Retinal pigment epithelial cell (primary cell): ENCODE measurements at regions not wholly inside any gene's neighbourhood (a gene's known extent, or its start where the extent isn't known, plus 50 kb on each side); places are given as distances from the start of the nearest gene placed in this dataset.

Experiments used
- DNase-seq: peaks from one replicate; pipeline ENCODE4 v3.0.0-alpha.2; 2010; ENCODE audit warnings: low read depth
- H3K4me3 ChIP-seq: 2 replicates; pipeline ENCODE4 v1.5.1; 2011; ENCODE audit warnings: mild to moderate bottlenecking, low read length, control low read depth, moderate library complexity
- TF ChIP-seq, protein P1 (sequence below): conservative IDR thresholded peaks from 2 replicates; pipeline ENCODE4 v1.5.1; 2011; ENCODE audit warnings: low read depth, low read length, control low read depth, inconsistent platforms

DNA sequence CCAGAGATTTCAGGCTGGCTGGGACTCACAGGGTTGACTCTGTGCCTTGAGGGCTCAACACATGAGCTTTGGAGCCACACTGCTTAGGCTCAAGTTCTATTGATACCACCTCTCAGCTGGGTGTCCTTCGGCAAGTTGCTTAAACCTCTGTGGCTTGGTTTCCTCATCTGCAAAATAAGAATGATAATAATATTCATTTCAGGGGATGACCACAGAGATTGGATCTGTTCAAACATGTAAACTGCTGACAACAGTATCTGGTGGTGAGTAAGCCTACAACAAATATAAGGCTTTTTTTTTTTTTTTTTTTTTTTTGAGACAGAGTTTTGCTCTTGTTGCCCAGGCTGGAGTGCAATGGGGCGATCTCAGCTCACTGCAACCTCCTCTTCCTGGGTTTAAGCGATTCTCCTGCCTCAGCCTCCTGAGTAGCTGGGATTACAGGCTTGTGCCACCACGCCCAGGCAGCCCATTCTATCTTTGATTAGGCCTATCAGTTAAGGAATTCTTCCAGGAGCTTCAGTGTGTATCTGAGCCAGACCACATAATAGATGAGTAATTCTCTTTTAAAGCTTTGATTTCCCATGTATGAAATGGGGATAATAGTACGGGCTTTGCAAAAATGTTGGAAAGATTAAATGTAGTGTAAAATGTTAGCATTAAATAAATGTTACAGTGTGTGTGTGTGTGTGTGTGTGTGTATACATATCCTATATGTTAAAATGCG is 437.6 kb downstream of the PRDM2 start:
- H3K4me3 ChIP-seq, result no peak overlapping the region
- TF ChIP-seq, protein P1, sequence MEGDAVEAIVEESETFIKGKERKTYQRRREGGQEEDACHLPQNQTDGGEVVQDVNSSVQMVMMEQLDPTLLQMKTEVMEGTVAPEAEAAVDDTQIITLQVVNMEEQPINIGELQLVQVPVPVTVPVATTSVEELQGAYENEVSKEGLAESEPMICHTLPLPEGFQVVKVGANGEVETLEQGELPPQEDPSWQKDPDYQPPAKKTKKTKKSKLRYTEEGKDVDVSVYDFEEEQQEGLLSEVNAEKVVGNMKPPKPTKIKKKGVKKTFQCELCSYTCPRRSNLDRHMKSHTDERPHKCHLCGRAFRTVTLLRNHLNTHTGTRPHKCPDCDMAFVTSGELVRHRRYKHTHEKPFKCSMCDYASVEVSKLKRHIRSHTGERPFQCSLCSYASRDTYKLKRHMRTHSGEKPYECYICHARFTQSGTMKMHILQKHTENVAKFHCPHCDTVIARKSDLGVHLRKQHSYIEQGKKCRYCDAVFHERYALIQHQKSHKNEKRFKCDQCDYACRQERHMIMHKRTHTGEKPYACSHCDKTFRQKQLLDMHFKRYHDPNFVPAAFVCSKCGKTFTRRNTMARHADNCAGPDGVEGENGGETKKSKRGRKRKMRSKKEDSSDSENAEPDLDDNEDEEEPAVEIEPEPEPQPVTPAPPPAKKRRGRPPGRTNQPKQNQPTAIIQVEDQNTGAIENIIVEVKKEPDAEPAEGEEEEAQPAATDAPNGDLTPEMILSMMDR, result no peak
- no peak for DNase-seq

DNA sequence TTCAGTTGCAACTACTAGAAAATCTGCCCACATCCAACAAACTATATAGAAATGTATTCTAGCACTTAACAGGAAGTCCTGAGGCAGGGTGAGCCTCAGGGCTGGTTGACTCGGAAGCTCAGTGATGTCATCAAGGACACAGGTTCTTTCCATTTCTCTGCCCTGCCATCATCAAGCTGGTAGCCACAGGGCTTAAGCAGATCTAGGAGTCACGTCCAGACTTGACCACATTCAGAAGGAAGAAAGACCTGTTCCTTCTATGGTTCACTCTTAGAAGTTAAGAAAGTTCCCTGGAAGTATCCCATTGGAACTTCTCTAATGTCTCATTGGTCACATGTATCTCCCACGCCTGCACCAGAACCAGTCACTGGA is 438.1 kb downstream of the PRDM2 start:
- DNase-seq, result no peak
- no peak overlapping the region for H3K4me3 ChIP-seq
- TF ChIP-seq, protein P1, result no peak

DNA sequence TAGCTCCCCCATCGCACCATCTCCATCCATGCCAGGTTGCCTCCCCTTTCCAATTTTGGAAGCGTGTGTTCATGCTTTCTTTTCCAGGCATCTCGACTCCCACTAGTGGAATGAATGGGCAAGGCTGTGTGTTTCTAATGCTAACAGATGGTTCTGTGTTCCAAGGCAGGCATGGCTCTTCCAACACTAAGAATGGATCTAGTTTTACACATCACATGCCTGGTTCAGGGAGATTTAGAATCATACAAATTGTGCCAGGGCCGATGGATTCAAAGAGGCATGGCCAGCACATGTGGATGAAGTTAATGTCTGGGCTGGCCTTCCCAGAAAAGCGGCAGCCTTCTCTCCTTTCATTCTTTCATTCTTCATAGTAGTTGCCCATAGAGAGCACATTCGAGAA is 438.7 kb downstream of the PRDM2 start:
- TF ChIP-seq, protein P1, result peak; percentile 15
- no peak for DNase-seq
- no peak overlapping the region for H3K4me3 ChIP-seq

DNA sequence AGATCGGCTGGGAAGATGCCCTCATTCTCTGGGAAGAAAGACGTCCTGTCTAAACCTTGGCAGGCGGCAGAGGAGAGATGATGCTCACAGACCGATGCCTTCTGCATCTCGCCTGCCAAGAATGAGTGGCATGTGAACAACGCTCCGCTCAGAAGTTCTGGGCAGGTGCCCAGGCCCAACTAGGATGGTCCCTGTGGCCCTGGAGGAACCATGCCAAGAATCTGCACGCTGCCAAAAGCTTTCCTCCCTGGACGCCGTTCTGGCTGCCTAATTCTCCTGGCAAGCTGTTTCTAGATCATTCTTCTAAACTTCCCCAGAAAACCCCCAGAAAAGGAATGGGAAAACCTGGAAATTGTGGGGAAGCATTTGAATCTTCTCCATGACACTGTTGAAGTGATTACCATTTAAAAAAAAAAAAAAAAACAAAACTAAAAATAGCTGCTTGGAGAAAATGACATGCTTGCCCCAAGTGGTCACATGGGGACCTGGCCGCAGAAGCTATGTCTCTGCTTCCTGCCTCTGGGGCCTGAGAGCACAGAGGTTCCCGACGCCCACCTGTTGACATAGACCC is 440.9 kb downstream of the PRDM2 start:
- DNase-seq, result peak; percentile 51
- no peak overlapping the region for H3K4me3 ChIP-seq
- TF ChIP-seq, protein P1, result no peak

DNA sequence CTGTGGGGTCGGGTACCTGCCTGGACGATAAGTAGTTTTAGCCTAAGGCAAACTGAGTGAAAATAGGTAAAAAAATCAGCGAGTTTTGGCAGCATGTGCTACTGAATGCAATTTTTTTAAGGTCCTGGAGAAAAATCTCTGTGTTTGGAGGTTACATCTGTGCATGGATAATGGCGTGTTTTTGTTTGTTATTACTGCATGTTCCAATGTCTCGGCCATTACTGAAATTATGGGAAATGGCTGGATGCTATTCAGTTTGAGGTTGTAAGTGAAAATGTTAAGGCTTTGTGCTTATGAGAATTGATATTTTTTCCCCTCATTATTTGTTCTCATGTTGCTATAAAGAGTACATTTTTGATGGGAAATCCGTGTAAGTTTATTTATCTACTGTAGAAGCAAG is 441.7 kb downstream of the PRDM2 start:
- TF ChIP-seq, protein P1, result no peak
- no peak overlapping the region for H3K4me3 ChIP-seq
- no peak for DNase-seq

DNA sequence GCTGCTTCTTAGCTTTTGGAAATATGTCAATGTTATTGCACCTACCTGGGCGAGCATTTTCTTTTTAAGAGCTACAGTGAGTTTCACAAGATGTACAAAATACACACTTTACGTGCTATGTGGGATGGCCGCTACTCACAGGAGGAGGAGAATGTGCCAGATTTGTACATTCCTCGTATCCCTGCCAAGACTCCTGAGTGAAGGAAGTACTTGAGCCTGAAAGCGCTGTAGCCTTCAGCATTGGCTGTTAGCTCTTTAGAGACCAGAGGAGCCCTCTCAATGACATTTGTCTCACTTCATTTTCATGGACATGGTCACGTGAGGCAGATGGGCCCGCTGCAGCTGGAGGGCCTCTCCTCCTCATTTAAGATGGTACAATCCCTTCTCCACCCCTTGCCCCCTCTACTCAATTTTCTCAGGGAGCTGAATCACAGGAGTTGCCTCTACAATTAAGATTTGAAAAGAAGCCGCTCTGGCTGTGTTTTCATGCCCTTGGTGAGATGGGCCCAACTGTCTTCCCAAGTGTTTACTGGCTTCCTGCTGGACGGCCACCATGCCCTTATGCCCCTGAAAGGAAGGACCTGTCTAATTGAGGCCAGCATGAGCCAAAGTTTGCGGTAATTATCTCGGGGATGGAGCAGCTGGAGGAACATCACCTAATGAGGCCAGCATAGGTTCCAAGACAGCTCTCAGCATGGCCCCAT is 442.6 kb downstream of the PRDM2 start:
- no peak for DNase-seq
- TF ChIP-seq, protein P1, result no peak

More for the DNA sequence above, 442.6 kb downstream of the PRDM2 start:
- H3K4me3 ChIP-seq, result no peak overlapping the region
